Tibial artery (tissue), 4 donors: ENCODE measurements at regions not wholly inside any gene's neighbourhood (a gene's known extent, or its start where the extent isn't known, plus 50 kb on each side); places are given as distances from the start of the nearest gene placed in this dataset.

Source experiments
- DNase-seq, 2 donors: peaks; one replicate each; pipeline ENCODE4 v3.0.0-alpha.2; 2019
- H3K27ac ChIP-seq, 2 donors: fragments of 200-600 bp; sonication (generic) in 1 of 2; 1 replicate in 1 of 2; 2 replicates in 1 of 2; pipeline ENCODE4 v1.5.1; 2018 to 2019; ENCODE audit warnings: mild to moderate bottlenecking in 1 of 2
- H3K27me3 ChIP-seq, 2 donors: fragments of 200-600 bp; sonication (generic) in 1 of 2; one replicate each; pipeline versions ENCODE4 v1.5.1 to v1.6.0; 2016 to 2019
- H3K36me3 ChIP-seq, 3 donors: fragments of 200-600 bp; sonication (generic) in 2 of 3; one replicate each; pipeline ENCODE4 v1.5.1; 2016 to 2019; ENCODE audit warnings: mild to moderate bottlenecking in 2 of 3
- H3K4me1 ChIP-seq, 4 donors: fragments of 200-600 bp; sonication (generic) in 2 of 4; 1 replicate in 3 of 4; 2 replicates in 1 of 4; pipeline ENCODE4 v1.5.1; 2016 to 2019
- H3K4me3 ChIP-seq, 2 donors: fragments of 200-600 bp; sonication (generic) in 1 of 2; 1 replicate in 1 of 2; 2 replicates in 1 of 2; pipeline ENCODE4 v1.5.1; 2018 to 2019; ENCODE audit warnings: mild to moderate bottlenecking in 2 of 2
- H3K9me3 ChIP-seq, 3 donors: fragments of 200-600 bp; sonication (generic) in 1 of 3; one replicate each; pipeline ENCODE4 v1.5.1; 2016 to 2019
- intact Hi-C: fragments of 100-400 bp; cut with DNase I; formaldehyde crosslinking; loops from one replicate; pipeline ENCODE4 v1.15.0; 2023; ENCODE audit warnings: low total_unique reads
- TF ChIP-seq, protein P1 (sequence below), 2 experiments: fragments of 200-600 bp in 1 of 2; fragments of 450-650 bp in 1 of 2; IDR thresholded peaks; one replicate each; pipeline ENCODE4 v1.5.1; 2017 to 2019; ENCODE audit warnings: antibody characterized with exemption in 2 of 2, mild to moderate bottlenecking in 1 of 2, moderate library complexity in 1 of 2

DNA sequence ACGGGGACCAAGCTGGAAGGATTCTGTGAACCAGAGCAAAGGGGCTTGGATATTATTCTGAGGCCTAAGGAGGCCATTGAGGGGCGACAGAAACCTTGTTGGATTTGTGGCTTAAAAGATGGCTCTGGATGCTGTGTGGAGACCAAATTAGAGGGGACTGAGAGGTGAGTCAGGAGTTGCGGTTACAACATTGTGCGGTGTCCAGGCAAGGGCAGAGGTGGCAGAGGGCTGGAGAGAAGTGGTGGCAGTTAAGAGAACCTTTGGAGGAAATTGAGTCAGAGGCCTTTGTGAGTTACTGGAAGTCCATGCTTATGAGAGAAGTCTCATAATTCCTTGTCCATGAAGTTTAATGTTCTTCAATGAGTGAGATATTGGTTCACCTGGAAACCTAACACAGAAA is 143.2 kb downstream of the FAM43A start:
- no peak for DNase-seq
- Histone ChIP-seq H3K4me3 (no peak overlapping the region), H3K27me3 (peaks cover 0 to 3% of the 10 kb centered on the region in 2 donors), H3K4me1 (no peaks in the 10 kb centered on the region), H3K9me3 (no peaks in the 10 kb centered on the region), H3K27ac (no peak overlapping the region), H3K36me3 (no peaks in the 10 kb centered on the region)
- intact Hi-C loops, result no loop called here
- TF ChIP-seq, protein P1, sequence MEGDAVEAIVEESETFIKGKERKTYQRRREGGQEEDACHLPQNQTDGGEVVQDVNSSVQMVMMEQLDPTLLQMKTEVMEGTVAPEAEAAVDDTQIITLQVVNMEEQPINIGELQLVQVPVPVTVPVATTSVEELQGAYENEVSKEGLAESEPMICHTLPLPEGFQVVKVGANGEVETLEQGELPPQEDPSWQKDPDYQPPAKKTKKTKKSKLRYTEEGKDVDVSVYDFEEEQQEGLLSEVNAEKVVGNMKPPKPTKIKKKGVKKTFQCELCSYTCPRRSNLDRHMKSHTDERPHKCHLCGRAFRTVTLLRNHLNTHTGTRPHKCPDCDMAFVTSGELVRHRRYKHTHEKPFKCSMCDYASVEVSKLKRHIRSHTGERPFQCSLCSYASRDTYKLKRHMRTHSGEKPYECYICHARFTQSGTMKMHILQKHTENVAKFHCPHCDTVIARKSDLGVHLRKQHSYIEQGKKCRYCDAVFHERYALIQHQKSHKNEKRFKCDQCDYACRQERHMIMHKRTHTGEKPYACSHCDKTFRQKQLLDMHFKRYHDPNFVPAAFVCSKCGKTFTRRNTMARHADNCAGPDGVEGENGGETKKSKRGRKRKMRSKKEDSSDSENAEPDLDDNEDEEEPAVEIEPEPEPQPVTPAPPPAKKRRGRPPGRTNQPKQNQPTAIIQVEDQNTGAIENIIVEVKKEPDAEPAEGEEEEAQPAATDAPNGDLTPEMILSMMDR (IDR thresholded peaks at IDR 0.05), result no peak

DNA sequence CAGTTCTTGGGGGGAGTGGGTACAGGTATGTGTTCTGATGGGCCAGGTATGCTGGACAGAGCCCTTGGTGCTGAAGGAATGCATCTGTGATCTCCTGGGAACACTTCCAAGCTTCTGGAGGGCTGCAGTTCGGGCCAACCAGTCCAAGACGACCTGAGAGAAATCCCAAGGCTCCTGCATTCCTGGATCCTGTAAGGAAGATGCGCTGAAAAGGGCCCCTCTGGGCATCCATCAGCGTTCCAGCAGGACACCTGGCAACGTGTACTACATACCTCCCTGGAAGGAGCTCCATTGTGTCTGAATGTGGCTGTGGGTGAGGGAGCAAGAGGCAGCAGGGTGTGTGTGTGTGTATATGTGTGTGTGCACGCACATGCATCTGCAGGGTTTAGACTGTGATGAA is 144.7 kb downstream of the FAM43A start:
- Histone ChIP-seq H3K4me1 (no peaks in the 10 kb centered on the region), H3K27me3 (no peaks in the 10 kb centered on the region), H3K4me3 (no peak overlapping the region), H3K36me3 (no peaks in the 10 kb centered on the region), H3K9me3 (no peaks in the 10 kb centered on the region), H3K27ac (no peak overlapping the region)
- intact Hi-C loops, result no loop called here
- TF ChIP-seq, protein P1 (IDR thresholded peaks at IDR 0.05), result no peak
- DNase-seq, result no peak

DNA sequence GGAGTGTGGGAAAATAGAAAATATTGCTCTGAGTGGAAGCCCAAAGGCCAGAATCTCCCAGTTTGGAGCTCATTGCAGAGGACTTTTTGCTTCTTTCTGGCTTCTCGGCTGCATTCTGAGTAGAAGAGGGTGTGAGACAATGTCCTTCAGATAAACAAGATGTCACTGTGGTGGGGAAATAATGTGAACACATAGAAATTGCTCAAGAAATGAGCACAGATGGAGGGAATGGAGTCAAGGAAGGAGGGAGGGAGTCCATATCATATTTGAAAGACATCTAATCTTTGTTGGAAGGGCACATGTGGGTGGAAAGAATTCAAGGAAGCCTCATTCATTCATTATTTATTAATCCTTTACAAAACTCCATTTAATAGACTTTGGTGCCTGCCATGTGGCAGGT is 145.3 kb downstream of the FAM43A start:
- H3K4me3 ChIP-seq, result no peak overlapping the region
- no peaks in the 10 kb centered on the region for H3K27me3 ChIP-seq
- intact Hi-C loops, result no loop called here
- H3K27ac ChIP-seq, result no peak overlapping the region
- no peak for DNase-seq
- no peaks in the 10 kb centered on the region for H3K36me3 ChIP-seq
- H3K9me3 ChIP-seq, result no peaks in the 10 kb centered on the region
- TF ChIP-seq, protein P1 (IDR thresholded peaks at IDR 0.05), result no peak
- H3K4me1 ChIP-seq, result no peaks in the 10 kb centered on the region

DNA sequence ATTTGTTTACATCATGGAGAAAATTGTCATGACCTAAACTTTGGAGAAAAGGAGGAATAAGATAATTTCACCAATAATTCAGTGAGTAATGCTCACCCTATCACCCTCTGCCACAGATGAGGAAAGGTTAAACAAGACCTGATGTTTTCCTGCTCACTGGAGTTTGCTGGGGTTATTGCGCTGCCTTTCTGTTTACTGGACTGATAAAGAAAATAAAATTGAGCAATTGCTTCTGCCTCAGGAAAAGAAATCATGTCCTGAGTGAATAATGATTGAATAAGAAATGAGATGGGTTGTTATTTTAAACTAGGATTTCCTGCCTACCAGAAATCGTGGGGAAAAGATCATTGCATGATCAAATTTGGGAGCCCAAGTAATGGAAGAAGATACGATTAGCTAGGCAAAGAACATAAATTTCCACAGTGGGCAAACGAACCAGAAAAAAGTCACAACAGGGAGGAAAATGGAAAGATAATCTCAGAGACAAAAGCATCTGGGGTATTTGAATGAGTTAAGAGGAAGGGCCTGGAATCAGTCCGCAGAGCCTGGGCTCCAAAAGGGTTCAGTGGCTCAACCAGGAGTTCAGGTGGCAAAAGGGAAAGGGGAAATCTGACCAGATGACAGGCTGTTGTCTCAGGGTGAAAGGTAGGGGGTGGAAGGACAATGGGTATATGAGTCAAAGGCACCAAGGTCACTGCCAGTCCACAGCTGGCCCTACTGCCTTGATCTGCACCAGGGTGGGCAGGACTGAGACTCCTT is 146.8 kb downstream of the FAM43A start:
- Histone ChIP-seq H3K27me3 (no peaks in the 10 kb centered on the region), H3K27ac (no peak overlapping the region), H3K36me3 (no peaks in the 10 kb centered on the region), H3K4me3 (no peak overlapping the region), H3K4me1 (no peaks in the 10 kb centered on the region), H3K9me3 (no peaks in the 10 kb centered on the region)
- TF ChIP-seq, protein P1 (IDR thresholded peaks at IDR 0.05), result no peak
- intact Hi-C loops, result no loop called here
- DNase-seq, result no peak

DNA sequence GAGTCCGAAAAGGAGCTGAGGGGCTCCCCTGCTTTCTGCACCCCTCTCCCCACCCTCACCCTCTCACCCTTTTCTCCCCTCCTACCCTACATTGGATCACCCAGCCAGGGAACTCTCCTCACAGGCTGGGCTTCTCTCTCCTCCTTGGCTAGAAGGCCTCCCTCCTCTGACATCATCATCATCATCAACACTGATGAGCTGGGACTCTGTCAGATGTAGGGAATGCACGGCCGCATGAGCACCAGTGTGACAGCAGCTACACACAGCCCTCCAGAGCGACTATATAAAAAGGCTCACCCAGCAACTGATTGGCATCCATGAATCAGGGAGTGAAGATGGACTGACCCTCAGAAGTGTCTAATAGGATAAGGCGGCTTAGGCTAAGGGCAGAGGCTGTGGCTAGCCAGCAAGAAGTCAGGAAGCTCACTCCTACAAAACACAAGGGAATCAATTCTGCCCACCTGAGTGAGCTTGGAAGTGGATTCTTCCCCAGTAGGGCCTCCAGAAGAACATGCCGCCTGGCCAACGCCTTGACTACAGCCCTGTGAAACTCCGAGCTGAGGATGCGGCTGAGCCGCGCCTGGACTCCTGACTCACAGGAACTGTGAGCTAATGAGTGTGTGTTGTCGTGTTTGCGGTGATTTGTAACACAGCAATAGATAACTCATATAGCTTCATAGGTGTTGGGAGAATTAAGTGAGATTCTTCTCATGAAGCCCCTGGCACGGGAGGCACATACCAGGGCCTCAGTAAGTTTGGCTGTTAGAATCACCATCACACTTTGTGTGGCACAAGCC is 147.6 kb downstream of the FAM43A start:
- H3K4me1 ChIP-seq, result no peaks in the 10 kb centered on the region
- no peaks in the 10 kb centered on the region for H3K9me3 ChIP-seq
- DNase-seq, result no peak
- no peak overlapping the region for H3K4me3 ChIP-seq
- no peak overlapping the region for H3K27ac ChIP-seq
- H3K36me3 ChIP-seq, result no peaks in the 10 kb centered on the region
- TF ChIP-seq, protein P1 (IDR thresholded peaks at IDR 0.05), result no peak
- H3K27me3 ChIP-seq, result no peaks in the 10 kb centered on the region
- intact Hi-C loops, result no loop called here
